Kidney (tissue), 13 donors: ENCODE measurements at regions not wholly inside any gene's neighbourhood (a gene's known extent, or its start where the extent isn't known, plus 50 kb on each side); places are given as distances from the start of the nearest gene placed in this dataset.
A peak's percentile ranks its signal among the peaks of the same experiment; 100 is the strongest.

Experiments used
- DNase-seq, 5 donors: peaks; one replicate each; pipeline ENCODE4 v3.0.0-alpha.2; 2013 to 2020
- FAIRE-seq: peaks from 2 replicates; lab custom pipeline; 2012; peaks lifted over from hg19 to GRCh38; lab: Jason Lieb, UNC
- H3K27ac ChIP-seq, 2 donors: one replicate each; pipeline ENCODE4 v1.7.0; 2013; ENCODE audit warnings: low read depth in 2 of 2, low read length in 2 of 2, inconsistent platforms in 1 of 2
- H3K27me3 ChIP-seq: one replicate; pipeline ENCODE4 v1.7.1; 2013; ENCODE audit warnings: low read length, inconsistent platforms; ENCODE audit not compliant: control insufficient read depth, insufficient read depth
- H3K36me3 ChIP-seq, 3 donors: one replicate each; pipeline versions ENCODE4 v1.7.0 to v1.7.1; 2013; ENCODE audit warnings: low read length in 3 of 3, control low read depth in 1 of 3, inconsistent platforms in 1 of 3; ENCODE audit not compliant: insufficient read depth in 3 of 3, control insufficient read depth in 2 of 3
- H3K4me1 ChIP-seq, 3 donors: one replicate each; pipeline versions ENCODE4 v1.7.0 to v1.7.1; 2013; ENCODE audit warnings: low read length in 3 of 3, inconsistent platforms in 1 of 3, low read depth in 1 of 3; ENCODE audit not compliant: control insufficient read depth in 2 of 3, insufficient read depth in 2 of 3
- H3K4me3 ChIP-seq, 3 donors: one replicate each; pipeline versions ENCODE4 v1.7.0 to v1.8.1; 2013; ENCODE audit warnings: low read length in 3 of 3, control low read depth in 1 of 3, inconsistent platforms in 1 of 3
- H3K9ac ChIP-seq, 3 donors: one replicate each; pipeline versions ENCODE4 v1.7.0 to v1.7.1; 2013; ENCODE audit warnings: low read length in 3 of 3, control low read depth in 1 of 3, inconsistent platforms in 1 of 3
- H3K9me3 ChIP-seq, 3 donors: one replicate each; pipeline versions ENCODE4 v1.7.0 to v1.7.1; 2013; ENCODE audit warnings: low read length in 3 of 3, control low read depth in 1 of 3, inconsistent platforms in 1 of 3; ENCODE audit not compliant: control insufficient read depth in 2 of 3, insufficient read depth in 1 of 3
- CTCF ChIP-seq: IDR thresholded peaks from 3 replicates; pipeline ENCODE4 v1.5.1; 2012; ENCODE audit warnings: mild to moderate bottlenecking, moderate library complexity, borderline replicate concordance; ENCODE audit not compliant: insufficient read depth; ENCODE audit errors: extremely low read depth
- intact Hi-C: fragments of 100-400 bp; cut with DNase I; formaldehyde crosslinking; loops from one replicate; pipeline ENCODE4 v1.11.1; 2022
- donor health status: control.
- donor health status: control.
- donor health status: control.
- donor health status: control.
- donor health status: control.
- donor health status: DM: yes; HTN: yes; CAD: no.
- donor health status: Normal renal cell carcinoma (clear cell type).

- no peak overlapping the region for H3K4me3 ChIP-seq
- intact Hi-C loops = no loop called here
- DNase-seq (no peak), FAIRE-seq (no peak)
- no peak overlapping the region for H3K27ac ChIP-seq
- TF ChIP-seq CTCF = no peak
- no peaks in the 10 kb centered on the region for H3K4me1 ChIP-seq
- no peaks in the 10 kb centered on the region for H3K36me3 ChIP-seq
- no peaks in the 10 kb centered on the region for H3K27me3 ChIP-seq
- no peaks in the 10 kb centered on the region for H3K9me3 ChIP-seq
- no peak overlapping the region for H3K9ac ChIP-seq
These were observed 167.0 kb downstream of the CAAP1 start for GRCh38 chr9:26725573-26725972.

- H3K9ac ChIP-seq = no peak overlapping the region
- no peaks in the 10 kb centered on the region for H3K27me3 ChIP-seq
- peak; percentile 15 for TF ChIP-seq CTCF
- no peaks in the 10 kb centered on the region for H3K9me3 ChIP-seq
- peak overlapping the region; percentile 5 to 31 (median 22) for H3K4me3 ChIP-seq
- intact Hi-C loops = no loop called here
- no peaks in the 10 kb centered on the region for H3K36me3 ChIP-seq
- H3K4me1 ChIP-seq = no peaks in the 10 kb centered on the region
- FAIRE-seq (no peak), DNase-seq (peak in 2 of 5 donors; percentile 24 to 31)
- no peak overlapping the region for H3K27ac ChIP-seq
These were observed 169.1 kb downstream of the CAAP1 start for GRCh38 chr9:26723486-26723885.

- Histone ChIP-seq H3K9ac (no peak overlapping the region), H3K27me3 (no peaks in the 10 kb centered on the region), H3K36me3 (no peaks in the 10 kb centered on the region), H3K4me1 (no peaks in the 10 kb centered on the region), H3K9me3 (no peaks in the 10 kb centered on the region), H3K4me3 (no peak overlapping the region), H3K27ac (no peak overlapping the region)
- intact Hi-C loops = no loop called here
- DNase-seq = no peak
- no peak for FAIRE-seq
- no peak for TF ChIP-seq CTCF
These were observed 169.8 kb downstream of the CAAP1 start for GRCh38 chr9:26722755-26723154.

- no peak overlapping the region for H3K27ac ChIP-seq
- intact Hi-C loops = no loop called here
- no peaks in the 10 kb centered on the region for H3K4me1 ChIP-seq
- H3K9ac ChIP-seq = no peak overlapping the region
- DNase-seq (no peak), FAIRE-seq (no peak)
- no peak overlapping the region for H3K4me3 ChIP-seq
- H3K36me3 ChIP-seq = no peaks in the 10 kb centered on the region
- H3K9me3 ChIP-seq = no peaks in the 10 kb centered on the region
- no peaks in the 10 kb centered on the region for H3K27me3 ChIP-seq
- no peak for TF ChIP-seq CTCF
These were observed 182.6 kb downstream of the CAAP1 start for GRCh38 chr9:26710008-26710407.
